Activated naive CD8-positive, alpha-beta T cell treated with anti-CD3 and anti-CD28 coated beads for 36 hours (primary cell): ENCODE measurements at regions not wholly inside any gene's neighbourhood (a gene's known extent, or its start where the extent isn't known, plus 50 kb on each side); places are given as distances from the start of the nearest gene placed in this dataset.
A peak's percentile ranks its signal among the peaks of the same experiment; 100 is the strongest.
"Not testable (repeated sequence)": the region's sequence is repeated elsewhere in the genome, so short reads cannot be mapped to it uniquely, and the experiment has no call there.

Source experiments
- DNase-seq: peaks from one replicate; pipeline ENCODE4 v3.0.0; 2021
- H3K27ac Mint-ChIP-seq: one replicate; pipeline ENCODE4 v1.8.0; 2022; ENCODE audit warnings: mild to moderate bottlenecking, moderate library complexity, mixed read lengths
- H3K27me3 Mint-ChIP-seq: one replicate; pipeline ENCODE4 v1.8.0; 2022; ENCODE audit warnings: mild to moderate bottlenecking, mixed read lengths
- H3K36me3 Mint-ChIP-seq: one replicate; pipeline ENCODE4 v1.8.0; 2021; ENCODE audit warnings: mild to moderate bottlenecking, mixed read lengths
- H3K4me1 Mint-ChIP-seq: one replicate; pipeline ENCODE4 v1.8.0; 2021; ENCODE audit warnings: mixed read lengths
- H3K4me3 Mint-ChIP-seq: one replicate; pipeline ENCODE4 v1.8.0; 2022; ENCODE audit warnings: mild to moderate bottlenecking, moderate library complexity, mixed read lengths
- H3K9me3 Mint-ChIP-seq: one replicate; pipeline ENCODE4 v1.8.0; 2022; ENCODE audit warnings: mixed read lengths

DNA sequence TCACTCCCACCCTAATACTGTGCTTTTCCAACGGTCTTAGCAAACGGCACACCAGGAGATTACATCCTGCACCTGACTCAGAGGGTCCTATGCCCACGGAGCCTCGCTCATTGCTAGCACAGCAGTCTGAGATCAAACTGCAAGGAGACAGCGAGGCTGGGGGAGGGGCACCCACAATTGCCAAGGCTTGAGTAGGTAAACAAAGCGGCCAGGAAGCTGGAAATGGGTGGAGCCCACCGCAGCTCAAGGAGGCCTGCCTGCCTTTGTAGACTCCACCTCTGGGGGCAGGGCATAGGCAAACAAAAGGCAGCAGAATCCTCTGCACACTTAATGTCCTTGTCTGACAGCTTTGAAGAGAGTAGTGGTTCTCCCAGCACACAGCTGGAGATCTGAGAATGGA lies 450.2 kb downstream of the DIRAS2 start:
- not testable (repeated sequence) for H3K36me3 Mint-ChIP-seq, H3K27me3 Mint-ChIP-seq, H3K27ac Mint-ChIP-seq
- peaks cover 11% of the 10 kb centered on the region for H3K4me1 Mint-ChIP-seq
- peak overlapping the region; percentile 4 for H3K4me3 Mint-ChIP-seq
- DNase-seq = peak; percentile 3
- peaks cover 16% of the 10 kb centered on the region for H3K9me3 Mint-ChIP-seq

DNA sequence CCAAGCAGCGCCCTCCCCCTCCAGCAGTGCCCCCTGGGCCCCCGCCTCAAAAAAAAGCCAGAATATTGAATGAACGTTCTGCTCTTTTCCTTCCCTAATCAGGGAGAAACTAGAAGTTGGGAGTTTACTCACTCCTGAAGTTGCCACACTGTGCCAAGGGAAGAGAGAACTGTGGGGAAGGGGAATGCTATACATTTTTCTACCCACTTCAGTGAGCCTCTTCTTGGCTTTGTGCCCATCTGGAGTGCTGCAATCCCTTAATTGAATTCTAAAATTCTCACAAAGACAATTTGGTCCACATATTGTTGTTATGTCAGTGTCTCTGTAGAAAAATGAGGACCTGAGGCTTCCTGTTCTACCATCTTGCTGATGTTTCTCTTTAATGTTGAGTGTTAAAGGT lies 443.7 kb downstream of the DIRAS2 start:
- peaks cover 8% of the 10 kb centered on the region for H3K9me3 Mint-ChIP-seq
- H3K27me3 Mint-ChIP-seq = peaks cover 5% of the 10 kb centered on the region
- H3K27ac Mint-ChIP-seq = no peak overlapping the region
- no peaks in the 10 kb centered on the region for H3K4me1 Mint-ChIP-seq
- no peak overlapping the region for H3K4me3 Mint-ChIP-seq
- DNase-seq = no peak
- peaks cover 1% of the 10 kb centered on the region for H3K36me3 Mint-ChIP-seq

DNA sequence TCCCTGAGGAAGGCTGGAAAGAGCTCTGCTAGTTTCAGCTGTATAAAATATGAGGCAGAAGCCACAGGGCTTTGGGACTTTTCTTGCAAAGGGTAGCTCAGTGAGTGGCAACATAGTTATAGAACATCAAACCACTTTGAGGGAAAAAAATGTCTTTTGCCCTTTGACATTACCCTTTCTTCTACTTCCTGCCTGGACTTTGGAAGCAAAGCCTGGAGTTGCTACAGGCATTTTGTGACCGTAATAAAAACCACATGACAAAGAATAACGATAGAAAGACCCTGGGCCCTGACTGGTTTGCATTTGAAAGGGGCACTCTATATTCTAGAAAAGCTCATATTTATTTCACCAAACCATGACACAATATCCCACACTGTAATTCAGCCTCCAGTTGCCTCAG lies 440.9 kb downstream of the DIRAS2 start:
- no peak for DNase-seq
- Mint-ChIP-seq H3K27ac (no peak overlapping the region), H3K27me3 (peaks cover 9% of the 10 kb centered on the region), H3K36me3 (no peaks in the 10 kb centered on the region), H3K9me3 (peaks cover 6% of the 10 kb centered on the region), H3K4me1 (no peaks in the 10 kb centered on the region), H3K4me3 (no peak overlapping the region)

GRCh38 chr9:90204128-90204831 lies 438.3 kb downstream of the DIRAS2 start:
- H3K36me3 Mint-ChIP-seq = no peaks in the 10 kb centered on the region
- no peaks in the 10 kb centered on the region for H3K9me3 Mint-ChIP-seq
- no peaks in the 10 kb centered on the region for H3K4me1 Mint-ChIP-seq
- H3K27me3 Mint-ChIP-seq = peaks cover 9% of the 10 kb centered on the region
- no peak for DNase-seq
- no peak overlapping the region for H3K27ac Mint-ChIP-seq
- H3K4me3 Mint-ChIP-seq = no peak overlapping the region

- not testable (repeated sequence) for H3K4me3 Mint-ChIP-seq, H3K9me3 Mint-ChIP-seq, DNase-seq, H3K27ac Mint-ChIP-seq, H3K4me1 Mint-ChIP-seq, H3K27me3 Mint-ChIP-seq, H3K36me3 Mint-ChIP-seq
Observed at GRCh38 chr9:90213045-90213444, 429.6 kb downstream of the DIRAS2 start.

DNA sequence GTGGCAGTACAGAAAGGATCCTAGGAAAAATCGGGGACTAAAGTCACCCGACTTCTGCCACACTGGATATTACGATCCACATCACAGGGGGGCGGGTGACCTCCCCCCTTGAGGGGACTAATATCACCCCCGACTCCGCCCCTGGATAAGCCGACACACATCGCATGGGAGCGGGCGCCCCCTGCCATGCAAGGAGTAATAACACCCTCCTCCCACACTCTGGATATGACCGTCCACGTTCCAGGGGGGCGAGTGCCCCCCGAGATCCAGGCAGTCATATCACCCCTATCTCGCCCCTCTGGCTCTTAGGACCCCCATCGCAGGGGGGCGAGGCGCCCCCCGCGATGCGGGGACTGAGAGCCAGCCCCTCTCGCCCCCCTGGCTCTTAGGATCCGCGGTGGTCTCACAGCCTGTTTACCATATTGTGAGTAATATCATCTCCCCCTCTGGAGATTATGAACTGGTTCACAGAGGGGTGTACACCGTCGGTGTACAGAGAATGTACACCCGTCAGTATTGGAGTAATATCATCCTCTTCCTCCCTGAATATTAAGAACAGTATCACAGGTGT lies 423.0 kb downstream of the DIRAS2 start:
- no peak overlapping the region for H3K27ac Mint-ChIP-seq
- peak; percentile 42 for DNase-seq
- peaks cover 4% of the 10 kb centered on the region for H3K4me1 Mint-ChIP-seq
- H3K27me3 Mint-ChIP-seq = peaks cover 15% of the 10 kb centered on the region
- no peak overlapping the region for H3K4me3 Mint-ChIP-seq
- no peaks in the 10 kb centered on the region for H3K36me3 Mint-ChIP-seq
- H3K9me3 Mint-ChIP-seq = no peaks in the 10 kb centered on the region

GRCh38 chr9:90221899-90222298 lies 420.7 kb downstream of the DIRAS2 start:
- not testable (repeated sequence) for H3K4me1 Mint-ChIP-seq

GRCh38 chr9:90226839-90227338 lies 415.7 kb downstream of the DIRAS2 start:
- H3K4me3 Mint-ChIP-seq, H3K27ac Mint-ChIP-seq, H3K36me3 Mint-ChIP-seq, H3K4me1 Mint-ChIP-seq, H3K27me3 Mint-ChIP-seq, H3K9me3 Mint-ChIP-seq: not testable (repeated sequence)
- DNase-seq = peak; percentile 66

More at GRCh38 chr9:90221899-90222298, 420.7 kb downstream of the DIRAS2 start:
- H3K9me3 Mint-ChIP-seq, H3K4me3 Mint-ChIP-seq, H3K27ac Mint-ChIP-seq, H3K36me3 Mint-ChIP-seq, DNase-seq: not testable (repeated sequence)
- peaks cover 15% of the 10 kb centered on the region for H3K27me3 Mint-ChIP-seq

DNA sequence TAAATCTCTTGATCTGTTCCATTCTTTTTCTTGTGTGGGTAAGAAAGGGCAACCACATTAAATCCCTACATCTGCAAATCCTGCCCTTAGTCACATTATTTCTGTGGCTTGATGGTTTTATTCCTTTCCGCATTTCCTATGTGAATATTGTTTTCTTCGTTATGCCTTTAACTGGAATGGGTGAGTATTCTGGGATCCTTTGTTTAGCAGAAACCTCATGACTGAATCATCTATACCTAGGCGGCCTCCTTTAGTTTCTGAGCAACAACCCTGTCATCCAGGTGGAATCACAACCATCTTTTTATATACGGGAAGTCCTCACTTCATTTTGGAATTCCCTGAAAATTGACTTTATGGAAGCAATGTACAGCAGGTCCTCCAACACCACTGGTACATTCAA lies 409.5 kb downstream of the DIRAS2 start:
- H3K4me1 Mint-ChIP-seq, H3K4me3 Mint-ChIP-seq, DNase-seq, H3K27me3 Mint-ChIP-seq, H3K36me3 Mint-ChIP-seq, H3K27ac Mint-ChIP-seq, H3K9me3 Mint-ChIP-seq: not testable (repeated sequence)

DNA sequence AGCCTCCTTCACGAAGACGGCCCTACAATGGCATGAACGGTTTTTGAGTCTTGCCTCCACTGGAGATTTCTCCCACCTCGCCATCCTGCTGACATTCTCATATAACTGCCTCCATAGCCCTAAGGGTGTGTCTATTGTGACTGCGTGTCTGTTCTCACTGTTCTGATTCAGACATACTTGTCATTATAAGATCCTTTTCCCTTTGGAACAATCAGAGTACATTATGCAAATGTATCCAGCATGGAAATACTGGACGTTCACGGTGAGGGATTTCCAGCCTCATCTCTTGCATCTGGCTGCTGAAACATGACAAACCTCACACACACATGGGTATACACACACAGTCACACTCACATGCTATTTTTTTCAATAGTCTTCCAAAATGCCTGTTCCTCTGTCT lies 402.1 kb downstream of the DIRAS2 start:
- Mint-ChIP-seq H3K4me1 (no peaks in the 10 kb centered on the region), H3K27ac (no peak overlapping the region), H3K9me3 (no peaks in the 10 kb centered on the region), H3K27me3 (peaks cover 5% of the 10 kb centered on the region), H3K4me3 (no peak overlapping the region), H3K36me3 (no peaks in the 10 kb centered on the region)
- no peak for DNase-seq

- Mint-ChIP-seq H3K36me3 (no peaks in the 10 kb centered on the region), H3K4me1 (no peaks in the 10 kb centered on the region), H3K9me3 (no peaks in the 10 kb centered on the region), H3K27me3 (peaks cover 5% of the 10 kb centered on the region), H3K4me3 (no peak overlapping the region), H3K27ac (no peak overlapping the region)
- no peak for DNase-seq
Observed at GRCh38 chr9:90245661-90246060, 397.0 kb downstream of the DIRAS2 start.

DNA sequence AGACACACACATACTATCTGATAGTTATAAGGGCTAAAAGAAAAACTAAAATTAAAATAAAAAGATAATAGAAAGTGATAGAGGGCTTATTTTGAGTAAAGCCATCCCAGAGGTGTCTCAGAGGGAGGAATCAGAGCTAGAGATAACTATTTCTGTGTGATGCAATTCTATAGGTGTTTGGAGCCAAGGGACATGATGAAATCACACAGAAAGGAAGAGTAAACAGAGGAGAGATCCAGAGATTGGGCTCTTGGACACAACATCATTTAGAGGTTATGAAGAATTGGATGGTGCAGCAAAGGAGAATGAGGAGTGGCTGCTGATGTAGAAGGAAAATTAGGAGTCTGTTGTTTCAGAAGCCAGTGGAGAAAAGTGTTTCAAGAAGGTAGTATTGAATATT lies 393.5 kb downstream of the DIRAS2 start:
- Mint-ChIP-seq H3K4me1 (no peaks in the 10 kb centered on the region), H3K36me3 (no peaks in the 10 kb centered on the region), H3K9me3 (no peaks in the 10 kb centered on the region), H3K27ac (no peak overlapping the region), H3K4me3 (no peak overlapping the region), H3K27me3 (no peaks in the 10 kb centered on the region)
- no peak for DNase-seq

DNA sequence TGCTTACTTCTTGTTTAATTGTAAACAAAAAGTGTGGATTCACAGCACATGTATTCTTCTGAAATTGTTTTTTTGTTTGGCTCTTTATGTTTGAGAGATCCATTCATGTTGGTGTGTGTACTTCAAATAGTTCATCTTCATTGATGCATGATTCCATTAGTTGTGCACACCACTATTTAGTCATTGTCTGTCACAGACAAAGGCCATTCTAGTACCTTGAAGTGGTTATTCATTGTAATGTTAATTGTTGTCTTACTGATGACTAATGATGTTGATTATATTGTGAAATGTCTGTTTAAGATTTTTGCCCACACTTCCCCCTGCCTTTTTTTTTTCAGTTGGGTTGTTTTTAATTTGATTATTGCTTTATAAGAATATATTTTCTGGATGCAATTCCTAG lies 391.3 kb downstream of the DIRAS2 start:
- Mint-ChIP-seq H3K9me3 (no peaks in the 10 kb centered on the region), H3K4me3 (no peak overlapping the region), H3K36me3 (no peaks in the 10 kb centered on the region), H3K4me1 (no peaks in the 10 kb centered on the region), H3K27ac (no peak overlapping the region), H3K27me3 (no peaks in the 10 kb centered on the region)
- no peak for DNase-seq

DNA sequence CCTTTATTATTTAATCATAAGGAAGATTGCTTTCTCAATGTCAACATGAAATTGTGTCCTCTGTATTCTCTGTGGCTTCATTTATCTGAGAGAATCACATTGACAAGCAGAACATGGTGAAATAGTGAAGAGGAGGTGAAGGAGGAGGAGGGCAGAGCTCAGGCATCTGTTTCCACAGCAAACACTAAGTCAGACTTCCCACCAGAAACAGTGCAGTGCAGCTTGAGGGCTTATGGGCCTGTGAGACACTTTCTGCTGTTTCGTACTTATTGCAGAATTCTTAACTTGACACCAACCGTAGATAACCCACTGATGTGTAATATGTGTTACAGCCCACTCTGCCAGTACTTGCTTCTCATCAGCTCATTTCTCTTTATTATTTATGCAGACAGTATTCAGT lies 386.3 kb downstream of the DIRAS2 start:
- peaks cover 11% of the 10 kb centered on the region for H3K27me3 Mint-ChIP-seq
- peaks cover 3% of the 10 kb centered on the region for H3K9me3 Mint-ChIP-seq
- no peaks in the 10 kb centered on the region for H3K36me3 Mint-ChIP-seq
- no peaks in the 10 kb centered on the region for H3K4me1 Mint-ChIP-seq
- no peak overlapping the region for H3K27ac Mint-ChIP-seq
- no peak overlapping the region for H3K4me3 Mint-ChIP-seq
- DNase-seq = no peak

DNA sequence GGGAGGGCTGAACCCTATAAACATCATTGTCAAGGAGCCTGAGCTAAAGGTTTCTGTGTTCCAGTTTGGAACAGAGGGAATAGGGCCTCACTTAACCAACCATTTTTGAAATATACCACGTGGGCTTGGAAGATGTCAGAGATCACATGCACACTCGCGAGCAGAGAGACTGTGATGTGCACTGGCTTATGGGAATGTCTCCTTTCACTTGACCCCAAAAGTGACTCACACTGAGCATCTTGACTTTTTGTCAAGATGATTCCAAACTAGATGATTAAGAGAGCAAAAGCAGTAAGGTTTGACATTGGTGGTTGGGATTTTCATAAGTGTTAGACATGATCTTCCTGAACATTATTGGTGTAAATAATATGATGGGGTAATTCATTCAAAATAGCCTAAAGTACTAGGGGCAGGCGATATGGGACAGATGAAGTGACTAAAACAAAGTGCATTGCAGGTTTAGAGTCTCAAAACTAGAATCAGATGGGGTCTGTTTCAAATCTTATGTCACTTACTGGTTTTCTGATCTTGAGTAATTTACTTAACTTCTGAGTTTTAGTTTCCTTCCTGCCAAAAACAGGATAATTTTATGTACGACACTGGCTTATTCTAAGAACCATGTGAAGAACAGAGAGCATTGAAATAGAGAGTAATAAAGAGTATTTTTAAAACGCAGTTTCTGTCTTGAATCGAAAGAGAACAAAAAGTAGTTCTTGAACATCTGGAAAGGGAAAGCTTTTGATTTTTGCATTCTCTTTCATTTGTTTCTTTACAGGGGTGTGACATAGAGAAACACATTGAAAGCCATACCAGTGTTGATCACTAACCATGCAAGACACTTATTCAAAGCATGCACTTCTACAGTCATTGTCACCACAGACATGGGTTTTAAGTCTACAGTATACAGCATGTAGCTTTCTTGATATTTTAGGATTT lies 383.0 kb downstream of the DIRAS2 start:
- DNase-seq = no peak
- H3K27me3 Mint-ChIP-seq = peaks cover 11% of the 10 kb centered on the region
- no peak overlapping the region for H3K4me3 Mint-ChIP-seq
- no peaks in the 10 kb centered on the region for H3K4me1 Mint-ChIP-seq
- peaks cover 9% of the 10 kb centered on the region for H3K9me3 Mint-ChIP-seq
- H3K27ac Mint-ChIP-seq = no peak overlapping the region
- no peaks in the 10 kb centered on the region for H3K36me3 Mint-ChIP-seq
